Gastrocnemius medialis (tissue), 4 donors: ENCODE measurements at regions not wholly inside any gene's neighbourhood (a gene's known extent, or its start where the extent isn't known, plus 50 kb on each side); places are given as distances from the start of the nearest gene placed in this dataset.

ENCODE experiments used
- ATAC-seq, 2 donors: fragments of 150-250 bp; one replicate each; pipeline ENCODE4 v1.9.1; 2016
- DNase-seq, 2 donors: peaks; one replicate each; pipeline ENCODE4 v3.0.0-alpha.2; 2019
- H3K27ac ChIP-seq, 4 donors: fragments of 200-600 bp; sonication (generic); 1 replicate in 1 of 4; 2 replicates in 3 of 4; pipeline ENCODE4 v1.5.1; 2016 to 2018; ENCODE audit warnings: mild to moderate bottlenecking in 2 of 4, moderate library complexity in 1 of 4
- H3K27me3 ChIP-seq, 3 donors: fragments of 200-600 bp; sonication (generic) in 2 of 3; 1 replicate in 1 of 3; 2 replicates in 2 of 3; pipeline versions ENCODE4 v1.5.1 to v1.6.0; 2016 to 2019; ENCODE audit warnings: mild to moderate bottlenecking in 1 of 3, moderate library complexity in 1 of 3
- H3K36me3 ChIP-seq, 2 donors: fragments of 200-600 bp; sonication (generic) in 1 of 2; one replicate each; pipeline ENCODE4 v1.5.1; 2017 to 2018
- H3K4me1 ChIP-seq, 2 donors: fragments of 200-600 bp; sonication (generic) in 1 of 2; one replicate each; pipeline ENCODE4 v1.5.1; 2016 to 2017; ENCODE audit warnings: mild to moderate bottlenecking in 2 of 2
- H3K4me3 ChIP-seq, 4 donors: fragments of 200-600 bp; sonication (generic) in 3 of 4; 1 replicate in 1 of 4; 2 replicates in 3 of 4; pipeline ENCODE4 v1.5.1; 2016 to 2019; ENCODE audit warnings: mild to moderate bottlenecking in 2 of 4
- H3K9me3 ChIP-seq, 3 donors: fragments of 200-600 bp; sonication (generic) in 2 of 3; 1 replicate in 1 of 3; 2 replicates in 2 of 3; pipeline ENCODE4 v1.5.1; 2016 to 2019
- CTCF ChIP-seq, 5 experiments: fragments of 450-650 bp in 3 of 5; fragments of 200-600 bp in 2 of 5; sonication (generic) in 2 of 5; IDR thresholded peaks in 4 of 5; conservative IDR thresholded peaks in 1 of 5; 1 replicate in 4 of 5; 2 replicates in 1 of 5; pipeline ENCODE4 v1.5.1; 2016 to 2019; ENCODE audit warnings: antibody characterized with exemption in 5 of 5, mild to moderate bottlenecking in 3 of 5, moderate library complexity in 3 of 5
- POLR2A ChIP-seq, 2 donors: fragments of 450-650 bp; IDR thresholded peaks; one replicate each; pipeline ENCODE4 v1.6.1; 2017; ENCODE audit warnings: antibody characterized with exemption in 2 of 2, mild to moderate bottlenecking in 2 of 2, moderate library complexity in 2 of 2
- in situ Hi-C, 4 donors: fragments of 200-750 bp; cut with MboI; loops; one replicate each; pipeline versions ENCODE4 v1.15.0 to v1.8.0; 2017; ENCODE audit warnings: low sequenced_read_pairs in 4 of 4
- intact Hi-C: fragments of 100-400 bp; cut with DNase I; formaldehyde crosslinking; loops from one replicate; pipeline ENCODE4 v1.15.1; 2023; ENCODE audit warnings: low total_unique reads

DNA sequence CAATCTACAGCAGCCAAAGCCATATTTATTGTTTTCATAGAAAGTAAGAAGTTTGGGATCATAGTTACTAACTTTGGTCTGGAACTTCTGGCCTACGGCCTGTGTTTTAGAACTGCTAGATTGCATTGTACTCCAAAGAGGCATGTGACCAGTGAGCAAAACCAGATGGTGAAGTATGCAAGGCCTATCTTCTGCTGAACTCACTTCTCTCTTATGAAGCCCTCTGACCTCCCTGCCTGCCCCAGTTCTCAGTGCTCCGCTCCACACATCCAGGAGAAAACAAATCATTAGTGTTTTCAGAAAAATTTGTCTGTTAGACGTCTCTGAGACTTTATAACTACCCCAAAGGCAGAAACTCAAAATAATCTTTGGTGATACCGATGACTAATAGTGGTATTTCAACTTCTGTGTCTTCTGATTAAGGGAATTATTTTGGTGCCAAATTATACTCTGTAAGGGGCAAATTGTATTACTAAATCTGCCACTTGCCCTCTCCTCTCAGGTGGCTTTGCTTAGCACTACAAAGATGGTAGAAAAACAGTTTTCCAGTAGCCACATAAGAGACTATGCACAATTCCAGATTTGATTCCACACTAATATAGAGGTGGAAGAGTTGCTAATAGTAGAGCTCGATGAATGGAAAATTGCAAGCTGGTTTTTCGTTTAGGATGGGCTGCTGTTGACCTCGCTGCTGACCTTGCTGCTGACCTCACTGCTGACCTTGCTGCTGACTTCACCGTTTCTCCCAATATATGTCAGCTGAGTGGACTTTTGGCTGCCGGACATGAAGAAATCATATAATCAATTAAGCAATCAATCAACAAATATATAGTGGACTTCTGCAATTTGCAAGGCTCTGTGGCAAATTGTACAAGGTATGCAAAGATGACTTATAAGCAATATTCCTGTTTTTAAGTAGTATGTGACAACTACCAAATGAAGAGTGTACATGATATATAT, 147.5 kb downstream of the KITLG start:
- no peak overlapping the region for H3K27ac ChIP-seq
- H3K9me3 ChIP-seq: no peaks in the 10 kb centered on the region
- no peaks in the 10 kb centered on the region for H3K4me1 ChIP-seq
- no peaks in the 10 kb centered on the region for H3K27me3 ChIP-seq
- ATAC-seq: no peak
- in situ Hi-C loops (no loop called here), intact Hi-C loops (no loop called here)
- no peak overlapping the region for H3K4me3 ChIP-seq
- DNase-seq: no peak
- no peak for TF ChIP-seq CTCF (IDR thresholded peaks at IDR 0.05 in 4 of 5, conservative IDR thresholded peaks at IDR 0.05 in 1 of 5)
- TF ChIP-seq POLR2A (IDR thresholded peaks at IDR 0.05): no peak
- H3K36me3 ChIP-seq: no peaks in the 10 kb centered on the region

DNA sequence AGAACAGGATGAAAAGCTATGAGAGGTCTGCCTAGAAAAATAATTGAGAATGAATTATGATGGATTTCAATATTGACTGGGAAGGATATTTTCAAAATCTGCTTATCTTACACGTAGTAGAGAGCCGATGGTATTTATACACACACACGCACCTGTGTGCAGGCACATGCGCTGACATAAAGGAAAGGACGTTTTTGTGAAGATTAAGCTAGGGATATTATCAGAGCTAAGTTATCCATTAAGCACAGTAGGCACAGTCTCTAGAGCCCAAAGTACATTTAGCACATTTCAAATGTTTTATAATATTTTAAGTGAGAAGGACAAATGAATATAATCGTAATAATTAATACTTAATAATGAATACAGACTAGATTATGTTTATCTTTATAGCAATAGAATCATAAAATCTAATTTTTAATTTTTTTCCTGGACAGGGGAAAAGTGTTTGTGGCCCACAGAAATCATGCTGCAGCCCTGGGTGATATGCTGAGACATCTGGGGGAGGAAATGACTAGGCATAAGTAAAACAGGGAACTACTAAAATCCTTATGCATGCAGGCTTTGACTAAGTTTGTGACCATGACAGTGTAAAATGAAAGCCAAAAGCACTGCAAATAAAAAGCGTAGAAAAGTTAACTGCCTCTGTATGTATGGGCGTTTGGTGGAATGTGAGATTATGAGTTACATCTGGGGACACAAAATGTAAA, 146.1 kb downstream of the KITLG start:
- intact Hi-C loops: no loop called here

GRCh38 chr12:88435334-88436076, 144.8 kb downstream of the KITLG start:
- Histone ChIP-seq H3K27me3 (no peaks in the 10 kb centered on the region), H3K27ac (no peak overlapping the region), H3K4me3 (no peak overlapping the region), H3K9me3 (no peaks in the 10 kb centered on the region), H3K4me1 (no peaks in the 10 kb centered on the region), H3K36me3 (no peaks in the 10 kb centered on the region)
- ATAC-seq (no peak), DNase-seq (no peak)
- intact Hi-C loops: no loop called here
- in situ Hi-C loops: no loop called here
- no peak for TF ChIP-seq CTCF (IDR thresholded peaks at IDR 0.05 in 4 of 5, conservative IDR thresholded peaks at IDR 0.05 in 1 of 5)
- no peak for TF ChIP-seq POLR2A (IDR thresholded peaks at IDR 0.05)

More for the DNA sequence above, 146.1 kb downstream of the KITLG start:
- no peaks in the 10 kb centered on the region for H3K27me3 ChIP-seq
- no peak for DNase-seq
- H3K27ac ChIP-seq: no peak overlapping the region
- no peak for ATAC-seq
- H3K9me3 ChIP-seq: no peaks in the 10 kb centered on the region
- TF ChIP-seq CTCF (IDR thresholded peaks at IDR 0.05 in 4 of 5, conservative IDR thresholded peaks at IDR 0.05 in 1 of 5) (no peak), POLR2A (IDR thresholded peaks at IDR 0.05) (no peak)
- no peaks in the 10 kb centered on the region for H3K4me1 ChIP-seq
- H3K36me3 ChIP-seq: no peaks in the 10 kb centered on the region
- no peak overlapping the region for H3K4me3 ChIP-seq
- in situ Hi-C loops: no loop called here

DNA sequence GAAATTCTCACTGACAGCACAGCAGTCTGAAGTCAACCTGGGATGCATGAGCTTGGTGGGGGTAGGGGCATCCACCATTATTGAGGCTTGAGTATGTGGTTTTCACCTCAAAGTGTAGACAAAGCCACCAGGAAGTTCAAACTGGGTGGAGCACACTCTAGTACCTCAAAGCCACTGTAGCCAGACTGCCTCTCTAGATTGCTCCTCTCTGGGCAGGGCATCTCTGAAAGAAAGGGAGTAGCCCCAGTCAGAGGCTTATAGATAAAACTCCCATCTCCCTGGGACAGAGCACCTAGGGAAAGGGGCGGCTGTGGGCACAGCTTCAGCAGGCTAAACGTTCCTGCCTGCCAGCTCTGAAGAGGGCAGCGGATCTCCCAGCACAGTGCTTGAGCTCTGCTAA, 143.0 kb downstream of the KITLG start:
- in situ Hi-C loops: no loop called here

More for the DNA sequence above, 143.0 kb downstream of the KITLG start:
- H3K4me1 ChIP-seq: no peaks in the 10 kb centered on the region
- H3K27me3 ChIP-seq: no peaks in the 10 kb centered on the region
- DNase-seq (no peak), ATAC-seq (no peak)
- intact Hi-C loops: no loop called here
- no peak overlapping the region for H3K4me3 ChIP-seq
- no peak for TF ChIP-seq POLR2A (IDR thresholded peaks at IDR 0.05)
- no peak overlapping the region for H3K27ac ChIP-seq
- H3K36me3 ChIP-seq: no peaks in the 10 kb centered on the region
- no peaks in the 10 kb centered on the region for H3K9me3 ChIP-seq
